ENCODE measurements at regions not wholly inside any gene's neighbourhood (a gene's known extent, or its start where the extent isn't known, plus 50 kb on each side); places are given as distances from the start of the nearest gene placed in this dataset.

- TF ChIP-seq EZH2 (IDR thresholded peaks at IDR 0.05; ENCODE audit: borderline replicate concordance, low read length) (no peak), CTCF (IDR thresholded peaks at IDR 0.05; ENCODE audit: low read length) (no peak)
Measured at GRCh38 chr17:83149761-83150251, 70.4 kb downstream of the METRNL start.

All from OCI-LY1 (cell line).